CD14-positive monocyte (primary cell): ENCODE measurements at regions not wholly inside any gene's neighbourhood (a gene's known extent, or its start where the extent isn't known, plus 50 kb on each side); places are given as distances from the start of the nearest gene placed in this dataset.

Experiments used
- DNase-seq, 3 donors: peaks; one replicate each; pipeline ENCODE4 v3.0.0-alpha.2; 2011 to 2022
- H2AFZ ChIP-seq: 2 replicates; pipeline ENCODE4 v1.6.0; 2012; ENCODE audit warnings: mild to moderate bottlenecking, low read depth, low read length, inconsistent platforms; ENCODE audit not compliant: insufficient read depth, poor library complexity, severe bottlenecking
- H3K27ac ChIP-seq, 2 donors: 1 replicate in 1 of 2; 2 replicates in 1 of 2; pipeline ENCODE4 v1.5.1; 2012 to 2013; ENCODE audit warnings: low read length in 2 of 2, control low read depth in 1 of 2, inconsistent platforms in 1 of 2, low read depth in 1 of 2, mild to moderate bottlenecking in 1 of 2
- H3K27me3 ChIP-seq, 2 donors: one replicate each; pipeline versions ENCODE4 v1.6.0 to v1.6.1; 2011 to 2013; ENCODE audit warnings: low read length in 2 of 2; ENCODE audit not compliant: control insufficient read depth in 2 of 2, insufficient read depth in 2 of 2
- H3K36me3 ChIP-seq, 2 donors: replicated peaks in 1 of 2; 1 replicate in 1 of 2; 2 replicates in 1 of 2; pipeline versions ENCODE4 v1.5.1 to v1.6.1; 2012 to 2013; ENCODE audit warnings: low read length in 2 of 2, control low read depth in 1 of 2, inconsistent platforms in 1 of 2, mild to moderate bottlenecking in 1 of 2; ENCODE audit not compliant: insufficient read depth in 2 of 2, control insufficient read depth in 1 of 2
- H3K4me1 ChIP-seq, 2 donors: 1 replicate in 1 of 2; 2 replicates in 1 of 2; pipeline versions ENCODE4 v1.5.1 to v1.6.1; 2012 to 2013; ENCODE audit warnings: low read length in 2 of 2, control low read depth in 1 of 2, inconsistent platforms in 1 of 2, mild to moderate bottlenecking in 1 of 2, moderate library complexity in 1 of 2; ENCODE audit not compliant: insufficient read depth in 2 of 2, control insufficient read depth in 1 of 2
- H3K4me2 ChIP-seq: replicated peaks from 2 replicates; pipeline ENCODE3; 2012; ENCODE audit warnings: low read length, moderate library complexity, mild to moderate bottlenecking; ENCODE audit not compliant: poor library complexity, severe bottlenecking; ENCODE audit errors: extremely low read depth
- H3K4me3 ChIP-seq, 3 experiments: fragments of 200-600 bp in 1 of 3; sonication (generic) in 1 of 3; replicated peaks in 1 of 3; 1 replicate in 2 of 3; 2 replicates in 1 of 3; pipeline ENCODE4 v1.5.1; 2011 to 2013; ENCODE audit warnings: low read length in 3 of 3, mild to moderate bottlenecking in 3 of 3, control low read depth in 2 of 3, low read depth in 2 of 3, inconsistent platforms in 1 of 3, moderate library complexity in 1 of 3
- H3K79me2 ChIP-seq: 2 replicates; pipeline ENCODE4 v1.6.0; 2012; ENCODE audit warnings: mild to moderate bottlenecking, control low read depth, inconsistent platforms, low read length, moderate library complexity; ENCODE audit not compliant: insufficient read depth
- H3K9ac ChIP-seq: 2 replicates; pipeline ENCODE4 v1.6.0; 2017; ENCODE audit warnings: low read length, mild to moderate bottlenecking; ENCODE audit not compliant: insufficient read depth, poor library complexity, severe bottlenecking
- H3K9me3 ChIP-seq, 2 donors: replicated peaks in 1 of 2; 1 replicate in 1 of 2; 2 replicates in 1 of 2; pipeline versions ENCODE4 v1.5.1 to v1.6.1; 2012 to 2013; ENCODE audit warnings: low read length in 2 of 2, control low read depth in 1 of 2; ENCODE audit not compliant: control insufficient read depth in 1 of 2, insufficient read depth in 1 of 2
- H4K20me1 ChIP-seq: 2 replicates; pipeline ENCODE4 v1.6.0; 2012; ENCODE audit warnings: mild to moderate bottlenecking, low read length, control low read depth, moderate library complexity; ENCODE audit not compliant: insufficient read depth
- H3K27ac Mint-ChIP-seq, 7 donors: one replicate each; pipeline ENCODE4 v1.8.0; 2020; ENCODE audit warnings: mild to moderate bottlenecking in 7 of 7, mixed read lengths in 7 of 7, moderate library complexity in 6 of 7, inconsistent platforms in 2 of 7
- H3K27me3 Mint-ChIP-seq, 3 donors: one replicate each; pipeline ENCODE4 v1.8.0; 2021 to 2022; ENCODE audit warnings: low read depth in 3 of 3, mild to moderate bottlenecking in 3 of 3, mixed read lengths in 3 of 3, moderate library complexity in 3 of 3, inconsistent platforms in 1 of 3
- H3K36me3 Mint-ChIP-seq, 2 donors: one replicate each; pipeline ENCODE4 v1.8.0; 2020; ENCODE audit warnings: mixed read lengths in 2 of 2, inconsistent platforms in 1 of 2, mild to moderate bottlenecking in 1 of 2
- H3K4me1 Mint-ChIP-seq: one replicate; pipeline ENCODE4 v1.8.0; 2020; ENCODE audit warnings: mild to moderate bottlenecking, mixed read lengths
- H3K4me3 Mint-ChIP-seq, 2 donors: one replicate each; pipeline ENCODE4 v1.8.0; 2020; ENCODE audit warnings: mild to moderate bottlenecking in 2 of 2, mixed read lengths in 2 of 2, moderate library complexity in 1 of 2
- H3K9me3 Mint-ChIP-seq, 7 donors: one replicate each; pipeline ENCODE4 v1.8.0; 2020 to 2022; ENCODE audit warnings: mixed read lengths in 7 of 7, mild to moderate bottlenecking in 6 of 7, moderate library complexity in 6 of 7, inconsistent platforms in 2 of 7
- WGBS: methylation state at CpG from one replicate; pipeline ENCODE4 v1.1.5; 2013; ENCODE audit warnings: missing lambda C conversion rate; ENCODE audit not compliant: insufficient coverage; 5-methylcytosine and 5-hydroxymethylcytosine counted together
- intact Hi-C, 2 donors: fragments of 100-400 bp; cut with micrococcal nuclease; formaldehyde crosslinking; loops; one replicate each; pipeline versions ENCODE4 v1.15.0 to v1.15.1; 2023
- TF ChIP-seq, protein P1 (sequence below): fragments of 200-600 bp; IDR thresholded peaks from one replicate; pipeline ENCODE4 v1.8.0; 2022; ENCODE audit warnings: antibody characterized with exemption, mild to moderate bottlenecking

GRCh38 chr1:30521261-30521865 lies 202.0 kb downstream of the MATN1 start:
- Mint-ChIP-seq H3K9me3 (peaks cover 0 to 1% (median 0%) of the 10 kb centered on the region in 7 donors), H3K27me3 (peaks cover 10 to 16% (median 13%) of the 10 kb centered on the region in 3 donors), H3K4me1 (no peaks in the 10 kb centered on the region), H3K4me3 (no peak overlapping the region), H3K27ac (no peak overlapping the region), H3K36me3 (no peaks in the 10 kb centered on the region)
- Histone ChIP-seq H3K4me3 (no peak overlapping the region), H3K27ac (no peak overlapping the region), H2AFZ (no peak overlapping the region), H3K79me2 (no peaks in the 10 kb centered on the region), H3K4me2 (no peak overlapping the region), H3K9ac (no peak overlapping the region), H3K27me3 (no peaks in the 10 kb centered on the region), H4K20me1 (no peaks in the 10 kb centered on the region), H3K4me1 (no peaks in the 10 kb centered on the region), H3K9me3 (no peaks in the 10 kb centered on the region), H3K36me3 (no peaks in the 10 kb centered on the region)
- WGBS: 69% methylated on average over 3 of the region's 3 CpGs
- intact Hi-C loops: no loop called here
- DNase-seq: no peak
- TF ChIP-seq, protein P1, sequence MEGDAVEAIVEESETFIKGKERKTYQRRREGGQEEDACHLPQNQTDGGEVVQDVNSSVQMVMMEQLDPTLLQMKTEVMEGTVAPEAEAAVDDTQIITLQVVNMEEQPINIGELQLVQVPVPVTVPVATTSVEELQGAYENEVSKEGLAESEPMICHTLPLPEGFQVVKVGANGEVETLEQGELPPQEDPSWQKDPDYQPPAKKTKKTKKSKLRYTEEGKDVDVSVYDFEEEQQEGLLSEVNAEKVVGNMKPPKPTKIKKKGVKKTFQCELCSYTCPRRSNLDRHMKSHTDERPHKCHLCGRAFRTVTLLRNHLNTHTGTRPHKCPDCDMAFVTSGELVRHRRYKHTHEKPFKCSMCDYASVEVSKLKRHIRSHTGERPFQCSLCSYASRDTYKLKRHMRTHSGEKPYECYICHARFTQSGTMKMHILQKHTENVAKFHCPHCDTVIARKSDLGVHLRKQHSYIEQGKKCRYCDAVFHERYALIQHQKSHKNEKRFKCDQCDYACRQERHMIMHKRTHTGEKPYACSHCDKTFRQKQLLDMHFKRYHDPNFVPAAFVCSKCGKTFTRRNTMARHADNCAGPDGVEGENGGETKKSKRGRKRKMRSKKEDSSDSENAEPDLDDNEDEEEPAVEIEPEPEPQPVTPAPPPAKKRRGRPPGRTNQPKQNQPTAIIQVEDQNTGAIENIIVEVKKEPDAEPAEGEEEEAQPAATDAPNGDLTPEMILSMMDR: no peak

DNA sequence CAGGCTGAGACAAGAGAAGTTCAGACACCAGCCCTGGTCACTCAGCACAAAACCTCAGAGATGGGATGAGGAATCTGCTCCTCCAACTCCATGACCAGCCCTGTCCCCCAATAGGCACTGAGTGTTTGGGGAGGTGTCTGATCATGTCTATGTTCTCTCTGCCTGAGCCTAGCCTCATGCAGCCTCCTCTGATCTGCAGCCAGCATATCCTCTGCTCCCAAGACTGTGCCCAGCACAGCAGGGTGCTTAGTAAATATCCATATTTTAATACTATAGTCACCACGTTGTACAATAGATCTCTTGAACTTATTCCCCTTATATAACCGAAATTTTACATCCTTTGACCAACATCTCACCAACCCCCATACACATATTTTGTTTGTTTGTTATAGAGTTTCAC lies 202.9 kb downstream of the MATN1 start:
- no peak overlapping the region for H3K27ac Mint-ChIP-seq

More for the DNA sequence above, 202.9 kb downstream of the MATN1 start:
- H3K9me3 ChIP-seq: no peaks in the 10 kb centered on the region
- no peak overlapping the region for H3K4me3 ChIP-seq
- intact Hi-C loops: no loop called here
- no peak for DNase-seq
- H3K79me2 ChIP-seq: no peaks in the 10 kb centered on the region
- TF ChIP-seq, protein P1: no peak
- H3K27ac ChIP-seq: no peak overlapping the region
- Mint-ChIP-seq H3K27me3 (peaks cover 7 to 16% (median 10%) of the 10 kb centered on the region in 3 donors), H3K4me3 (no peak overlapping the region), H3K36me3 (no peaks in the 10 kb centered on the region), H3K9me3 (peaks cover 0 to 1% (median 0%) of the 10 kb centered on the region in 7 donors), H3K4me1 (no peaks in the 10 kb centered on the region)
- WGBS: no CpG with 5 or more reads among the region's 2 CpGs
- no peaks in the 10 kb centered on the region for H4K20me1 ChIP-seq
- no peaks in the 10 kb centered on the region for H3K36me3 ChIP-seq
- no peaks in the 10 kb centered on the region for H3K27me3 ChIP-seq
- no peak overlapping the region for H3K9ac ChIP-seq
- no peak overlapping the region for H2AFZ ChIP-seq
- H3K4me2 ChIP-seq: no peak overlapping the region
- no peaks in the 10 kb centered on the region for H3K4me1 ChIP-seq
